HepG2 (cell line): ENCODE measurements at regions not wholly inside any gene's neighbourhood (a gene's known extent, or its start where the extent isn't known, plus 50 kb on each side); places are given as distances from the start of the nearest gene placed in this dataset.

Source experiments
- ATAC-seq: fragments of 200-7000 bp; cut with Tn5 transposase; 3 replicates; pipeline ENCODE4 v1.9.1; 2020; ENCODE audit warnings: mild to moderate bottlenecking, moderate library complexity
- BruUV-seq: library from RNA; stranded (reverse); fragments of 400-500 nt; replicated peaks from 2 replicates; lab custom pipeline; 2021; lab: Mats Ljungman, UMichigan
- CTCF ChIA-PET: fragments of 300-600 bp; formaldehyde crosslinking; extraction: SDS; loops from one replicate; lab custom pipeline; 2021; ENCODE audit warnings: low total read pairs, inconsistent platforms, low intra/inter-chr PET ratio; lab: Yijun Ruan, JAX
- POLR2A ChIA-PET: fragments of 350-600 bp; sonication (Branson Sonifier 250); formaldehyde crosslinking; loops from one replicate; lab custom pipeline; 2020; ENCODE audit warnings: antibody characterized with exemption, inconsistent platforms; lab: Yijun Ruan, JAX
- DNase-seq: peaks from one replicate; pipeline ENCODE4 v3.0.0-alpha.2; 2015; ENCODE audit warnings: low spot score
- FAIRE-seq: peaks from 3 replicates; lab custom pipeline; 2011; peaks lifted over from hg19 to GRCh38; lab: Jason Lieb, UNC
- H2AFZ ChIP-seq: one replicate; pipeline ENCODE4 v1.6.1; 2011; ENCODE audit warnings: low read length, inconsistent platforms
- H3K27ac ChIP-seq: fragments of 300-600 bp; 3 replicates; pipeline ENCODE4 v1.8.0; 2011; ENCODE audit warnings: mixed run types, mild to moderate bottlenecking, mixed read lengths, low read length, inconsistent platforms; ENCODE audit not compliant: insufficient read depth; ENCODE audit errors: extremely low read length
- H3K27me3 ChIP-seq, 2 experiments: fragments of 200-600 bp in 1 of 2; 2 replicates in 1 of 2; 3 replicates in 1 of 2; pipeline versions ENCODE4 v1.6.0 to v1.8.0; 2011; ENCODE audit warnings: low read length in 2 of 2, mild to moderate bottlenecking in 2 of 2, moderate library complexity in 2 of 2, inconsistent platforms in 1 of 2; ENCODE audit not compliant: insufficient read depth in 2 of 2, control insufficient read depth in 1 of 2
- H3K36me3 ChIP-seq, 2 experiments: fragments of 200-600 bp in 1 of 2; replicated peaks in 1 of 2; 2 replicates in 1 of 2; 3 replicates in 1 of 2; pipeline versions ENCODE4 v1.5.1 to v1.8.0; 2011; ENCODE audit warnings: low read length in 2 of 2, inconsistent platforms in 1 of 2; ENCODE audit not compliant: insufficient read depth in 2 of 2, control insufficient read depth in 1 of 2
- H3K4me1 ChIP-seq: 2 replicates; pipeline ENCODE4 v1.5.1; 2012; ENCODE audit warnings: low read length, inconsistent platforms; ENCODE audit not compliant: insufficient read depth
- H3K4me2 ChIP-seq: 2 replicates; pipeline ENCODE4 v1.6.0; 2011; ENCODE audit warnings: low read depth, low read length, inconsistent platforms
- H3K4me3 ChIP-seq, 3 experiments: fragments of 200-600 bp in 1 of 3; sonication (generic), shearing (Covaris generic) in 1 of 3; replicated peaks in 1 of 3; 2 replicates each; pipeline ENCODE4 v1.5.1; 2011 to 2016; ENCODE audit warnings: low read length in 3 of 3, inconsistent platforms in 2 of 3, low read depth in 2 of 3, mild to moderate bottlenecking in 2 of 3, control low read depth in 1 of 3, mixed read lengths in 1 of 3; ENCODE audit not compliant: insufficient read depth in 1 of 3
- H3K79me2 ChIP-seq: one replicate; pipeline ENCODE4 v1.6.1; 2011; ENCODE audit warnings: low read length, inconsistent platforms; ENCODE audit not compliant: insufficient read depth
- H3K9ac ChIP-seq: 2 replicates; pipeline ENCODE4 v1.6.0; 2011; ENCODE audit warnings: mild to moderate bottlenecking, low read depth, low read length, inconsistent platforms; ENCODE audit not compliant: insufficient read depth
- H3K9me3 ChIP-seq: 2 replicates; pipeline ENCODE4 v1.5.1; 2012; ENCODE audit warnings: mild to moderate bottlenecking, low read length
- H4K20me1 ChIP-seq: 2 replicates; pipeline ENCODE4 v1.6.0; 2011; ENCODE audit warnings: inconsistent platforms, mild to moderate bottlenecking, low read length, moderate library complexity; ENCODE audit not compliant: insufficient read depth
- CEBPB ChIP-seq: IDR thresholded peaks from 2 replicates; pipeline ENCODE4 v1.6.1; 2011; ENCODE audit warnings: low read depth, low read length, improper control_type of control experiment, borderline replicate concordance
- ETV6 ChIP-seq: sonication (generic); formaldehyde crosslinking; conservative IDR thresholded peaks from 2 replicates; pipeline ENCODE4 v1.4.0; 2020; ENCODE audit warnings: missing genetic modification reagents
- GZF1 ChIP-seq: sonication (generic); formaldehyde crosslinking; IDR thresholded peaks from 2 replicates; pipeline ENCODE4 v1.5.1; 2020; ENCODE audit warnings: mild to moderate bottlenecking, missing genetic modification reagents
- HNRNPUL1 ChIP-seq: fragments of 200-400 bp; formaldehyde crosslinking; IDR thresholded peaks from 2 replicates; pipeline ENCODE4 v1.6.1; 2017; ENCODE audit warnings: low read depth, mild to moderate bottlenecking, low read length, moderate library complexity
- JUNB ChIP-seq: sonication (generic); formaldehyde crosslinking; IDR thresholded peaks from 2 replicates; pipeline ENCODE4 v1.8.0; 2022; ENCODE audit warnings: missing genetic modification reagents, mild to moderate bottlenecking, borderline replicate concordance
- MAZ ChIP-seq, 2 experiments: sonication (generic) in 1 of 2; formaldehyde crosslinking in 1 of 2; IDR thresholded peaks; 2 replicates each; pipeline versions ENCODE4 v1.5.0 to v1.6.1; 2012 to 2020; ENCODE audit warnings: low read depth in 2 of 2, mild to moderate bottlenecking in 2 of 2, borderline replicate concordance in 1 of 2, improper control_type of control experiment in 1 of 2, low read length in 1 of 2, missing genetic modification reagents in 1 of 2, moderate library complexity in 1 of 2
- NFE2 ChIP-seq: sonication (generic); formaldehyde crosslinking; IDR thresholded peaks from 2 replicates; pipeline ENCODE4 v1.4.0; 2020; ENCODE audit warnings: missing genetic modification reagents
- NONO ChIP-seq, 2 experiments: fragments of 450-650 bp in 1 of 2; sonication (generic) in 1 of 2; formaldehyde crosslinking in 1 of 2; IDR thresholded peaks in 1 of 2; conservative IDR thresholded peaks in 1 of 2; 2 replicates each; pipeline versions ENCODE4 v1.6.1 to v1.8.0; 2017 to 2022; ENCODE audit warnings: mild to moderate bottlenecking in 1 of 2, missing genetic modification reagents in 1 of 2, moderate library complexity in 1 of 2
- PAX8 ChIP-seq: sonication (generic); formaldehyde crosslinking; IDR thresholded peaks from 2 replicates; pipeline ENCODE4 v1.8.0; 2022; ENCODE audit warnings: mild to moderate bottlenecking, missing genetic modification reagents, borderline replicate concordance
- POLR2G ChIP-seq: fragments of 200-400 bp; formaldehyde crosslinking; IDR thresholded peaks from 2 replicates; pipeline ENCODE4 v1.6.1; 2018; ENCODE audit warnings: mild to moderate bottlenecking, low read depth, low read length, moderate library complexity
- THYN1 ChIP-seq: sonication (generic); formaldehyde crosslinking; IDR thresholded peaks from 2 replicates; pipeline ENCODE4 v1.8.1; 2023; ENCODE audit warnings: low read depth, mild to moderate bottlenecking, moderate library complexity, missing genetic modification reagents, borderline replicate concordance
- ZNF501 ChIP-seq: sonication (generic); formaldehyde crosslinking; IDR thresholded peaks from 2 replicates; pipeline ENCODE4 v1.5.1; 2020; ENCODE audit warnings: mild to moderate bottlenecking, moderate library complexity, missing genetic modification reagents
- WGBS: methylation state at CpG from one replicate; pipeline ENCODE4 v1.1.6; 2017; ENCODE audit warnings: low lambda C conversion rate; 5-methylcytosine and 5-hydroxymethylcytosine counted together
- in situ Hi-C: cut with HindIII; loops from 2 replicates; pipeline ENCODE4 v1.10.0; 2017; ENCODE audit warnings: low pct_unique_long_range_greater_than_20kb; ENCODE audit not compliant: extremely low pct_ligation_motif_present
- intact Hi-C: fragments of 100-400 bp; cut with micrococcal nuclease; formaldehyde crosslinking; loops from one replicate; pipeline ENCODE4 v1.10.0; 2022; ENCODE audit not compliant: unreplicated experiment
- TF ChIP-seq, protein P1 (sequence below): sonication (generic); formaldehyde crosslinking; IDR thresholded peaks from 2 replicates; pipeline ENCODE4 v1.4.0; 2020; ENCODE audit warnings: missing genetic modification reagents

DNA sequence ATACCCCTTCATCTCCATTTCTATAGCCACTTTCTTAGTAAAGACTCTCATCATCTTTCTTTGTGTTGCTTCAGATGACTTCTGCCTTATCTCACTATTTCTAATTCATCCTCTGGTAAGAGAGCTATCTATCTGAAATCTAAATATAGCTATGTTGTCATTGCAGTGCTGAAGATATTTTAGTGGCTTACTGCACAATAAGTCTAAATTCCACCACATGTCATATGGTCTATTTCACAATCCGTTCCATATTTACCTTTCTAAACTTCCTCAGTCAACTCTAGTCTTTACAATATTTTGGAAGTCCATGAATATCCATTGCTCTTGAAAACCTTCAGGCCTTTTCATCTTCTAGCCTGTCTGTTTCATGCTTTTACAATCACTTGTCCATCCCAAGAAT, 465.1 kb upstream of the SLC10A2 start:
- FAIRE-seq (no peak), DNase-seq (no peak), ATAC-seq (no peak)
- H4K20me1 ChIP-seq = no peaks in the 10 kb centered on the region
- H3K9me3 ChIP-seq = peaks cover 83% of the 10 kb centered on the region
- H3K4me2 ChIP-seq = no peak overlapping the region
- POLR2A ChIA-PET = no interaction called here
- no peak overlapping the region for H3K9ac ChIP-seq
- H3K4me3 ChIP-seq = no peak overlapping the region
- 0% methylated on average over 1 of the region's 1 CpG for WGBS
- no peaks in the 10 kb centered on the region for H3K4me1 ChIP-seq
- H3K27me3 ChIP-seq = no peaks in the 10 kb centered on the region; a peak in 1 of 5 replicates
- H3K27ac ChIP-seq = no peak overlapping the region
- intact Hi-C loops = no loop called here
- CTCF ChIA-PET = no interaction called here
- TF ChIP-seq CEBPB (0 out of 2 replicates have a peak, but pooled peaks have one; percentile 28), HNRNPUL1 (no peak)
- TF ChIP-seq, all 625 proteins: peak for 1
- H3K79me2 ChIP-seq = no peaks in the 10 kb centered on the region
- no TSS peak for BruUV-seq
- H3K36me3 ChIP-seq = no peaks in the 10 kb centered on the region
- no peak overlapping the region for H2AFZ ChIP-seq
- in situ Hi-C loops = no loop called here

DNA sequence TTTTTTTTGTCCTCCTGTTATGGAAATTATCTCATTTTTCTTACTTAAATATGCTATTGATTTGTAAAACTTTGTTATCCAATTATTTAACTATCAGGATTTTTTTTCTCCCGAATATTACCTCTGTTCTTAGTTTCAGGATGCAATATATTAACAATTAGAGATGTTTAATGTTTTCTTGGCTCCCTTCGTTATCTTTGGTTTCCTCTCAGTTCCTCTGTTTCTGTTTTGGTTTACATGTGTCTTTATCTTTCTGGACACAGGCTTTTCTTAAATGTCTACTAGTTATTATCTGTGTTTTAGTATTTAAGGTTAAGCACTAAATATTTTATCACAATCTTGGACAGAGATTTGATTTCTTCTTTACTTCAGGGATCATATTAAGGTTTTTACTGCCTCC, 462.2 kb upstream of the SLC10A2 start:
- DNase-seq (no peak), ATAC-seq (no peak), FAIRE-seq (no peak)
- whole genome bisulfite sequencing = 2% methylated on average over 2 of the region's 2 CpGs
- H3K4me1 ChIP-seq = no peaks in the 10 kb centered on the region
- H3K27me3 ChIP-seq = no peaks in the 10 kb centered on the region; a peak in 1 of 5 replicates
- BruUV-seq = no TSS peak
- no peak overlapping the region for H3K4me2 ChIP-seq
- in situ Hi-C loops (no loop called here), intact Hi-C loops (no loop called here)
- H3K27ac ChIP-seq = no peak overlapping the region
- H4K20me1 ChIP-seq = no peaks in the 10 kb centered on the region
- ChIA-PET POLR2A (no interaction called here), CTCF (no interaction called here)
- no peaks in the 10 kb centered on the region for H3K79me2 ChIP-seq
- no peak overlapping the region for H3K9ac ChIP-seq
- no peaks in the 10 kb centered on the region for H3K36me3 ChIP-seq
- peaks cover 78% of the 10 kb centered on the region for H3K9me3 ChIP-seq
- H3K4me3 ChIP-seq = no peak overlapping the region
- no peak overlapping the region for H2AFZ ChIP-seq
- TF ChIP-seq JUNB (CRISPR knock-in tag) (no peak), ZNF501 (CRISPR knock-in tag) (no peak), NFE2 (CRISPR knock-in tag) (no peak), THYN1 (CRISPR knock-in tag) (no peak), PAX8 (no peak), GZF1 (CRISPR knock-in tag) (no peak), ETV6 (no peak), NONO (IDR thresholded peaks at IDR 0.05) (no peak), NONO (CRISPR knock-in tag; conservative IDR thresholded peaks at IDR 0.05) (no peak), MAZ (IDR thresholded peaks at IDR 0.05; ENCODE audit: borderline replicate concordance, low read depth, low read length) (no peak), MAZ (CRISPR knock-in tag; IDR thresholded peaks at IDR 0.05; ENCODE audit: low read depth) (no peak), POLR2G (no peak)
- TF ChIP-seq, protein P1, sequence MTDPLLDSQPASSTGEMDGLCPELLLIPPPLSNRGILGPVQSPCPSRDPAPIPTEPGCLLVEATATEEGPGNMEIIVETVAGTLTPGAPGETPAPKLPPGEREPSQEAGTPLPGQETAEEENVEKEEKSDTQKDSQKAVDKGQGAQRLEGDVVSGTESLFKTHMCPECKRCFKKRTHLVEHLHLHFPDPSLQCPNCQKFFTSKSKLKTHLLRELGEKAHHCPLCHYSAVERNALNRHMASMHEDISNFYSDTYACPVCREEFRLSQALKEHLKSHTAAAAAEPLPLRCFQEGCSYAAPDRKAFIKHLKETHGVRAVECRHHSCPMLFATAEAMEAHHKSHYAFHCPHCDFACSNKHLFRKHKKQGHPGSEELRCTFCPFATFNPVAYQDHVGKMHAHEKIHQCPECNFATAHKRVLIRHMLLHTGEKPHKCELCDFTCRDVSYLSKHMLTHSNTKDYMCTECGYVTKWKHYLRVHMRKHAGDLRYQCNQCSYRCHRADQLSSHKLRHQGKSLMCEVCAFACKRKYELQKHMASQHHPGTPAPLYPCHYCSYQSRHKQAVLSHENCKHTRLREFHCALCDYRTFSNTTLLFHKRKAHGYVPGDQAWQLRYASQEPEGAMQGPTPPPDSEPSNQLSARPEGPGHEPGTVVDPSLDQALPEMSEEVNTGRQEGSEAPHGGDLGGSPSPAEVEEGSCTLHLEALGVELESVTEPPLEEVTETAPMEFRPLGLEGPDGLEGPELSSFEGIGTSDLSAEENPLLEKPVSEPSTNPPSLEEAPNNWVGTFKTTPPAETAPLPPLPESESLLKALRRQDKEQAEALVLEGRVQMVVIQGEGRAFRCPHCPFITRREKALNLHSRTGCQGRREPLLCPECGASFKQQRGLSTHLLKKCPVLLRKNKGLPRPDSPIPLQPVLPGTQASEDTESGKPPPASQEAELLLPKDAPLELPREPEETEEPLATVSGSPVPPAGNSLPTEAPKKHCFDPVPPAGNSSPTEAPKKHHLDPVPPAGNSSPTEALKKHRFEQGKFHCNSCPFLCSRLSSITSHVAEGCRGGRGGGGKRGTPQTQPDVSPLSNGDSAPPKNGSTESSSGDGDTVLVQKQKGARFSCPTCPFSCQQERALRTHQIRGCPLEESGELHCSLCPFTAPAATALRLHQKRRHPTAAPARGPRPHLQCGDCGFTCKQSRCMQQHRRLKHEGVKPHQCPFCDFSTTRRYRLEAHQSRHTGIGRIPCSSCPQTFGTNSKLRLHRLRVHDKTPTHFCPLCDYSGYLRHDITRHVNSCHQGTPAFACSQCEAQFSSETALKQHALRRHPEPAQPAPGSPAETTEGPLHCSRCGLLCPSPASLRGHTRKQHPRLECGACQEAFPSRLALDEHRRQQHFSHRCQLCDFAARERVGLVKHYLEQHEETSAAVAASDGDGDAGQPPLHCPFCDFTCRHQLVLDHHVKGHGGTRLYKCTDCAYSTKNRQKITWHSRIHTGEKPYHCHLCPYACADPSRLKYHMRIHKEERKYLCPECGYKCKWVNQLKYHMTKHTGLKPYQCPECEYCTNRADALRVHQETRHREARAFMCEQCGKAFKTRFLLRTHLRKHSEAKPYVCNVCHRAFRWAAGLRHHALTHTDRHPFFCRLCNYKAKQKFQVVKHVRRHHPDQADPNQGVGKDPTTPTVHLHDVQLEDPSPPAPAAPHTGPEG (CRISPR knock-in tag) = no peak
